Body of pancreas (tissue), 4 donors: ENCODE measurements at regions not wholly inside any gene's neighbourhood (a gene's known extent, or its start where the extent isn't known, plus 50 kb on each side); places are given as distances from the start of the nearest gene placed in this dataset.

ENCODE experiments used
- ATAC-seq: fragments of 150-250 bp; one replicate; pipeline ENCODE4 v1.9.1; 2016
- DNase-seq, 4 donors: peaks; one replicate each; pipeline ENCODE4 v3.0.0-alpha.2; 2019
- H3K27ac ChIP-seq, 4 donors: fragments of 200-600 bp; sonication (generic); 1 replicate in 3 of 4; 2 replicates in 1 of 4; pipeline versions ENCODE4 v1.5.1 to v1.6.1; 2016 to 2019; ENCODE audit warnings: mild to moderate bottlenecking in 1 of 4, mixed read lengths in 1 of 4, moderate library complexity in 1 of 4
- H3K27me3 ChIP-seq, 2 donors: fragments of 200-600 bp; sonication (generic); one replicate each; pipeline ENCODE4 v1.6.0; 2016; ENCODE audit warnings: mild to moderate bottlenecking in 1 of 2
- H3K36me3 ChIP-seq, 2 donors: fragments of 200-600 bp; sonication (generic); replicated peaks in 1 of 2; 2 replicates each; pipeline ENCODE4 v1.5.1; 2016; ENCODE audit warnings: low read depth in 2 of 2; ENCODE audit not compliant: insufficient read depth in 1 of 2
- H3K4me1 ChIP-seq: fragments of 200-600 bp; sonication (generic); one replicate; pipeline ENCODE4 v1.6.0; 2016
- H3K4me3 ChIP-seq, 2 donors: fragments of 200-600 bp; sonication (generic); 1 replicate in 1 of 2; 2 replicates in 1 of 2; pipeline ENCODE4 v1.5.1; 2016 to 2019
- H3K9me3 ChIP-seq, 3 donors: fragments of 200-600 bp; sonication (generic); 1 replicate in 2 of 3; 2 replicates in 1 of 3; pipeline ENCODE4 v1.5.1; 2016
- POLR2A ChIP-seq, 3 donors: fragments of 450-650 bp; IDR thresholded peaks; one replicate each; pipeline ENCODE4 v1.6.1; 2016; ENCODE audit warnings: antibody characterized with exemption in 3 of 3, mild to moderate bottlenecking in 2 of 3
- WGBS, 2 donors: methylation state at CpG; one replicate each; pipeline ENCODE4 v1.1.5; 2017; 5-methylcytosine and 5-hydroxymethylcytosine counted together
- intact Hi-C: fragments of 100-400 bp; cut with DNase I; formaldehyde crosslinking; loops from one replicate; pipeline ENCODE4 v1.15.1; 2023
- TF ChIP-seq, protein P1 (sequence below), 7 experiments: fragments of 450-650 bp in 4 of 7; fragments of 200-600 bp in 3 of 7; sonication (generic) in 3 of 7; IDR thresholded peaks; one replicate each; pipeline ENCODE4 v1.5.1; 2016 to 2019; ENCODE audit warnings: antibody characterized with exemption in 7 of 7

GRCh38 chr18:38996056-38996455 is 1430.5 kb upstream of the CELF4 start:
- intact Hi-C loops = no loop called here
- H3K36me3 ChIP-seq = no peaks in the 10 kb centered on the region
- ATAC-seq = no peak
- no peaks in the 10 kb centered on the region for H3K9me3 ChIP-seq
- DNase-seq = no peak
- no peaks in the 10 kb centered on the region for H3K27me3 ChIP-seq
- H3K4me1 ChIP-seq = no peaks in the 10 kb centered on the region
- 52 to 56% methylated on average over 3 of the region's 3 CpGs for WGBS, 2 donors
- H3K27ac ChIP-seq = no peak overlapping the region
- no peak for TF ChIP-seq POLR2A (IDR thresholded peaks at IDR 0.05)
- TF ChIP-seq, protein P1, sequence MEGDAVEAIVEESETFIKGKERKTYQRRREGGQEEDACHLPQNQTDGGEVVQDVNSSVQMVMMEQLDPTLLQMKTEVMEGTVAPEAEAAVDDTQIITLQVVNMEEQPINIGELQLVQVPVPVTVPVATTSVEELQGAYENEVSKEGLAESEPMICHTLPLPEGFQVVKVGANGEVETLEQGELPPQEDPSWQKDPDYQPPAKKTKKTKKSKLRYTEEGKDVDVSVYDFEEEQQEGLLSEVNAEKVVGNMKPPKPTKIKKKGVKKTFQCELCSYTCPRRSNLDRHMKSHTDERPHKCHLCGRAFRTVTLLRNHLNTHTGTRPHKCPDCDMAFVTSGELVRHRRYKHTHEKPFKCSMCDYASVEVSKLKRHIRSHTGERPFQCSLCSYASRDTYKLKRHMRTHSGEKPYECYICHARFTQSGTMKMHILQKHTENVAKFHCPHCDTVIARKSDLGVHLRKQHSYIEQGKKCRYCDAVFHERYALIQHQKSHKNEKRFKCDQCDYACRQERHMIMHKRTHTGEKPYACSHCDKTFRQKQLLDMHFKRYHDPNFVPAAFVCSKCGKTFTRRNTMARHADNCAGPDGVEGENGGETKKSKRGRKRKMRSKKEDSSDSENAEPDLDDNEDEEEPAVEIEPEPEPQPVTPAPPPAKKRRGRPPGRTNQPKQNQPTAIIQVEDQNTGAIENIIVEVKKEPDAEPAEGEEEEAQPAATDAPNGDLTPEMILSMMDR (IDR thresholded peaks at IDR 0.05) = no peak
- no peak overlapping the region for H3K4me3 ChIP-seq

- 37 to 48% methylated on average over 1 of the region's 1 CpG for WGBS, 2 donors
- H3K27me3 ChIP-seq = no peaks in the 10 kb centered on the region
- no peak overlapping the region for H3K4me3 ChIP-seq
- TF ChIP-seq, protein P1 (IDR thresholded peaks at IDR 0.05) = no peak
- TF ChIP-seq POLR2A (IDR thresholded peaks at IDR 0.05) = no peak
- H3K4me1 ChIP-seq = no peaks in the 10 kb centered on the region
- H3K9me3 ChIP-seq = no peaks in the 10 kb centered on the region
- no peak overlapping the region for H3K27ac ChIP-seq
- no peaks in the 10 kb centered on the region for H3K36me3 ChIP-seq
- DNase-seq (no peak), ATAC-seq (no peak)
- intact Hi-C loops = no loop called here
Measured at GRCh38 chr18:38993342-38993741, 1427.7 kb upstream of the CELF4 start.

DNA sequence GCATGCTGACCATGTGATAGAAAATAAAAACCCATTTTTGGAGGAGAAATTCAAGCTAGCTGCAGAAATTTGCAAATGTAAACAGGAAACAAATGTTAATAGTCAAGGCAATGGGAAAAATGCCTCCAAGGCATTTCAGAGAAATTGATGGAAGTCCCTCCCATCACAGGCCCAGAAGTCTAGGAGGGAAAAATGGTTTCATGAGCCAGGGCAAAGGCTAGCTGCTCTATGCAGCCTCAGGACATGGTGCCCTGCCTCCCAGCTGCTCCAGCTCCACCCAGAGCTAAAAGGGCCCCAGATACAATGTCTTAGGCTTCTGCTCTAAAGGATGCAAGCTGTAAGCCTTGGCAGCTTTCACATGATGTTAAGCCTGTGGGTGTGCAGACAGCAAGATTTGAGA is 1419.4 kb upstream of the CELF4 start:
- DNase-seq = no peak
- H3K4me3 ChIP-seq = no peak overlapping the region
- no peak overlapping the region for H3K27ac ChIP-seq
- no peaks in the 10 kb centered on the region for H3K27me3 ChIP-seq
- intact Hi-C loops = no loop called here
- H3K9me3 ChIP-seq = no peaks in the 10 kb centered on the region
- TF ChIP-seq, protein P1 (IDR thresholded peaks at IDR 0.05) = no peak
- no peak for TF ChIP-seq POLR2A (IDR thresholded peaks at IDR 0.05)
- ATAC-seq = no peak
- H3K36me3 ChIP-seq = no peaks in the 10 kb centered on the region
- H3K4me1 ChIP-seq = no peaks in the 10 kb centered on the region

DNA sequence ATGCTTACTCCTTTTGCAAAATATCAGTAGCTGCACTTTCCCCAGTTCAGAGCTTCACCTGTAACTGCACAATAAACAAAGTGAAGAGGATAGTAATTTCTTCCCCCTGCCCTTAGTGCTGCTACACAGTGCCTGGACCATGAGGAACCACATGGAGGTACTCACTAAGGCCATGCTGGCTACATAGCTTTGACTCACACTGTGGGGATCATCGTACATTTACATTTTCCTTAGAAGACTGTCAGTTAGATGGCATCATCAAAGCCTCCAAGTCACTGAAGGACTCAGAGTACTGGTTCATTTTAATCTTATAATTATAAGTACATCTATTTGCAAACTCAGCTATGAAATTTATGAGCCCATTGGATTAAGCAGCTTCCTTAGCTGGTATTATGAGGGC is 1416.5 kb upstream of the CELF4 start:
- H3K27ac ChIP-seq = no peak overlapping the region
- WGBS, 2 donors = 56 to 71% methylated on average over 1 of the region's 1 CpG

GRCh38 chr18:38981389-38981788 is 1415.8 kb upstream of the CELF4 start:
- WGBS, 2 donors = 0% methylated on average over 2 of the region's 2 CpGs
- Histone ChIP-seq H3K27me3 (no peaks in the 10 kb centered on the region), H3K27ac (no peak overlapping the region), H3K4me1 (no peaks in the 10 kb centered on the region), H3K4me3 (no peak overlapping the region), H3K9me3 (no peaks in the 10 kb centered on the region), H3K36me3 (no peaks in the 10 kb centered on the region)
- DNase-seq (no peak), ATAC-seq (no peak)
- TF ChIP-seq, protein P1 (IDR thresholded peaks at IDR 0.05) = no peak
- TF ChIP-seq POLR2A (IDR thresholded peaks at IDR 0.05) = no peak
- intact Hi-C loops = no loop called here

More for the DNA sequence above, 1416.5 kb upstream of the CELF4 start:
- no peaks in the 10 kb centered on the region for H3K9me3 ChIP-seq
- intact Hi-C loops = no loop called here
- DNase-seq (no peak), ATAC-seq (no peak)
- no peaks in the 10 kb centered on the region for H3K4me1 ChIP-seq
- H3K4me3 ChIP-seq = no peak overlapping the region
- TF ChIP-seq POLR2A (IDR thresholded peaks at IDR 0.05) = no peak
- TF ChIP-seq, protein P1 (IDR thresholded peaks at IDR 0.05) = no peak
- H3K36me3 ChIP-seq = no peaks in the 10 kb centered on the region
- H3K27me3 ChIP-seq = no peaks in the 10 kb centered on the region
